OCI-LY3 (cell line): ENCODE measurements at regions not wholly inside any gene's neighbourhood (a gene's known extent, or its start where the extent isn't known, plus 50 kb on each side); places are given as distances from the start of the nearest gene placed in this dataset.

ENCODE experiments used
- H2AFZ ChIP-seq: fragments of 200-600, 300-600 bp; shearing (Covaris generic); 2 replicates; pipeline ENCODE4 v1.6.0; 2014; ENCODE audit warnings: antibody characterized with exemption, low read depth, low read length
- H3K27ac ChIP-seq: fragments of 200-600, 300-600 bp; sonication (generic); 2 replicates; pipeline ENCODE4 v1.5.1; 2014; ENCODE audit warnings: mild to moderate bottlenecking, low read length, moderate library complexity, mixed read lengths
- H3K27me3 ChIP-seq: fragments of 200-600, 300-600 bp; sonication (generic); 2 replicates; pipeline ENCODE4 v1.6.1; 2014; ENCODE audit warnings: low read depth, low read length, mixed read lengths
- H3K36me3 ChIP-seq: fragments of 200-600, 300-600 bp; sonication (generic); replicated peaks from 2 replicates; pipeline ENCODE3; 2014; ENCODE audit warnings: low read depth, low read length, mixed read lengths
- H3K4me1 ChIP-seq: fragments of 300-600, 200-600 bp; sonication (generic); 2 replicates; pipeline ENCODE4 v1.6.1; 2014; ENCODE audit warnings: low read length, mixed read lengths
- H3K4me2 ChIP-seq: fragments of 200-600, 300-600 bp; sonication (generic); 2 replicates; pipeline ENCODE4 v1.6.1; 2014; ENCODE audit warnings: low read length, mixed read lengths
- H3K4me3 ChIP-seq: fragments of 300-600, 200-600 bp; sonication (generic); 2 replicates; pipeline ENCODE4 v1.5.1; 2014; ENCODE audit warnings: antibody characterized with exemption, mild to moderate bottlenecking, low read length, moderate library complexity
- H3K79me2 ChIP-seq: fragments of 300-600, 200-600 bp; shearing (Covaris generic); 2 replicates; pipeline ENCODE4 v1.6.1; 2014; ENCODE audit warnings: mild to moderate bottlenecking, low read length, mixed read lengths
- H3K9ac ChIP-seq: fragments of 300-600, 200-600 bp; shearing (Covaris generic); 2 replicates; pipeline ENCODE4 v1.6.0; 2014; ENCODE audit warnings: mild to moderate bottlenecking, low read length, moderate library complexity
- H3K9me3 ChIP-seq: fragments of 200-600, 300-600 bp; shearing (Covaris generic); 2 replicates; pipeline ENCODE4 v1.6.1; 2014; ENCODE audit warnings: low read length, mixed read lengths; ENCODE audit not compliant: insufficient read depth
- H4K20me1 ChIP-seq: fragments of 200-600, 300-600 bp; sonication (generic); 2 replicates; pipeline ENCODE4 v1.6.1; 2016; ENCODE audit warnings: low read length, mixed read lengths; ENCODE audit not compliant: insufficient read depth
- CTCF ChIP-seq: fragments of 200-600, 300-600 bp; sonication (generic); IDR thresholded peaks from 2 replicates; pipeline ENCODE4 v1.5.1; 2014; ENCODE audit warnings: antibody characterized with exemption, low read length, low read depth
- EZH2phosphoT487 ChIP-seq: fragments of 200-600 bp; shearing (Covaris generic); IDR thresholded peaks from 2 replicates; pipeline ENCODE4 v1.6.1; 2018; ENCODE audit warnings: antibody characterized with exemption, mixed run types, low read depth

GRCh38 chr1:79100385-79100784, 93.9 kb upstream of the ADGRL4 start:
- Histone ChIP-seq H3K9me3 (no peaks in the 10 kb centered on the region), H3K79me2 (no peaks in the 10 kb centered on the region), H3K4me3 (no peak overlapping the region), H3K4me2 (no peak overlapping the region), H3K27me3 (no peaks in the 10 kb centered on the region), H3K9ac (no peak overlapping the region), H4K20me1 (no peaks in the 10 kb centered on the region), H3K27ac (no peak overlapping the region), H2AFZ (no peak overlapping the region), H3K4me1 (no peaks in the 10 kb centered on the region), H3K36me3 (no peaks in the 10 kb centered on the region)
- TF ChIP-seq EZH2phosphoT487 (no peak), CTCF (no peak)

DNA sequence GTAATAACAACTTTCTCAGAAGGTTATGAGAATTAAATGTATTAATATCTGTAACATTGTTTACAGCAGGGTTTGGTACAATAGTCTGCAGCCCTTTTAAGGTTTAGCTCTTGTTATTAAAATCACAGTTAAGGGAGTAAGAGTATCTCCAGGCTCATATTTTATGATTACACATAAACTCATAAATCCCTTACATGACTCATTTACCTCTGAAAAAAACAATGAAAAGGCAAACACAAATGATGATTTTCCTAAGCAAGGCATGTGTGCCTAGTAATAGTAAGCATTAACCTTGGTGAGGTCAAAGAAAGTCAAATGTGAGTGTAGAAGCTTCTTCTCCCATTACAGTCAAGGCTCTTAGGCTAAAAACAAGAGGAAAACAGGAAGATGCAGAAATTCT, 84.5 kb upstream of the ADGRL4 start:
- Histone ChIP-seq H3K4me2 (no peak overlapping the region), H3K36me3 (no peaks in the 10 kb centered on the region), H3K4me3 (no peak overlapping the region), H3K9ac (no peak overlapping the region), H3K9me3 (no peaks in the 10 kb centered on the region), H3K27ac (no peak overlapping the region), H2AFZ (no peak overlapping the region), H3K79me2 (no peaks in the 10 kb centered on the region), H3K27me3 (no peaks in the 10 kb centered on the region), H4K20me1 (no peaks in the 10 kb centered on the region), H3K4me1 (no peaks in the 10 kb centered on the region)
- TF ChIP-seq EZH2phosphoT487 (no peak), CTCF (no peak)

- H3K4me1 ChIP-seq: no peaks in the 10 kb centered on the region
- no peaks in the 10 kb centered on the region for H4K20me1 ChIP-seq
- no peaks in the 10 kb centered on the region for H3K9me3 ChIP-seq
- TF ChIP-seq CTCF (no peak), EZH2phosphoT487 (no peak)
- no peak overlapping the region for H2AFZ ChIP-seq
- H3K4me3 ChIP-seq: no peak overlapping the region
- H3K4me2 ChIP-seq: no peak overlapping the region
- H3K36me3 ChIP-seq: no peaks in the 10 kb centered on the region
- no peak overlapping the region for H3K27ac ChIP-seq
- H3K9ac ChIP-seq: no peak overlapping the region
- no peaks in the 10 kb centered on the region for H3K79me2 ChIP-seq
- H3K27me3 ChIP-seq: no peaks in the 10 kb centered on the region
Measured at GRCh38 chr1:79089946-79090345, 83.4 kb upstream of the ADGRL4 start.

DNA sequence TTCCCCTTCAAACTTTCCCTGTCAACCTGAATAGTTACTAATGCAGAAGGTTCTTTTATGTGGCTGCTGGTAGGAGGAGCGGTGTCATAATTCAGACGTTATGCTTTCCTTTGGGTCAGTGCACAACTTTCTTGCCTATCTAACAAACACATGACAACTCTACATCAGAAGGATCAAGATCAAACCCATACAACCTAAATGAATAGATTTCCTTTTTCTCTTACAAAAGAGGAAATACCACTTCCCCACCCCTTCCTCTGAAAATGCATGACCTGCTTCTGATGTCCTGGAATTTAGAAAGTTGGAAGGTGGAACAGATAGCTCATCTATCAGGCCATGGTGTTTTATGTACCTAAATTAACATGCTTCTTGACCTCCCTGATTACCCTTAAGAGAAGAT, 75.7 kb upstream of the ADGRL4 start:
- Histone ChIP-seq H2AFZ (no peak overlapping the region), H3K79me2 (no peaks in the 10 kb centered on the region), H3K4me1 (peaks cover 9% of the 10 kb centered on the region), H3K9me3 (no peaks in the 10 kb centered on the region), H4K20me1 (no peaks in the 10 kb centered on the region), H3K4me3 (no peak overlapping the region), H3K36me3 (no peaks in the 10 kb centered on the region), H3K9ac (no peak overlapping the region), H3K27me3 (no peaks in the 10 kb centered on the region), H3K27ac (no peak overlapping the region), H3K4me2 (no peak overlapping the region)
- no peak for TF ChIP-seq EZH2phosphoT487
- no peak for TF ChIP-seq CTCF
